ENCODE measurements at regions not wholly inside any gene's neighbourhood (a gene's known extent, or its start where the extent isn't known, plus 50 kb on each side); places are given as distances from the start of the nearest gene placed in this dataset.

- POLR2A ChIA-PET: no interaction called here
- intact Hi-C loops (cut with micrococcal nuclease): no loop called here
These were observed 641.4 kb upstream of the MGMT start for GRCh38 chr10:128825626-128826025.

More at GRCh38 chr10:128825626-128826025, 641.4 kb upstream of the MGMT start:
- H4K20me1 ChIP-seq (replicated peaks; ENCODE audit: control insufficient read depth, insufficient read depth, low read length): no peaks in the 10 kb centered on the region
- no peak overlapping the region for H3K4me3 ChIP-seq
- WGBS (ENCODE audit: insufficient coverage, low coverage, missing lambda C conversion rate): 2% methylated on average over 6 of the region's 6 CpGs
- H3K27me3 ChIP-seq (ENCODE audit: control insufficient read depth in 2 of 2, insufficient read depth in 2 of 2, low read length in 2 of 2): peaks cover 6 to 27% of the 10 kb centered on the region in 2 experiments; a peak in 3 of 5 replicates
- H3K9me3 ChIP-seq (replicated peaks; ENCODE audit: control insufficient read depth, insufficient read depth, low read depth, low read length): no peaks in the 10 kb centered on the region
- no peak for FAIRE-seq
- CTCF ChIA-PET (ENCODE audit: low intra/inter-chr PET ratio): no interaction called here
- BruUV-seq (replicated peaks): no TSS peak
- H3K4me2 ChIP-seq (ENCODE audit: insufficient read depth, low read length): no peak overlapping the region
- H3K4me1 ChIP-seq (replicated peaks in 1 of 2; ENCODE audit: control insufficient read depth in 2 of 2, insufficient read depth in 2 of 2, low read length in 2 of 2): no peaks in the 10 kb centered on the region
- no peak overlapping the region for H3K27ac ChIP-seq (ENCODE audit: extremely low read depth, low read depth, low read length)
- H3K9me1 ChIP-seq (ENCODE audit: control insufficient read depth, insufficient read depth, low read length): peaks cover 2% of the 10 kb centered on the region
- H3K9ac ChIP-seq (ENCODE audit: insufficient read depth in 1 of 2, low read depth in 2 of 2, low read length in 2 of 2): no peak overlapping the region
- no peak for DNase-seq (ENCODE audit: extremely low read depth in 1 of 4, low spot score in 3 of 4)
- H3K79me2 ChIP-seq (ENCODE audit: control insufficient read depth, insufficient read depth, low read length): no peaks in the 10 kb centered on the region
- no peak for ATAC-seq
- no peak overlapping the region for H2AFZ ChIP-seq (ENCODE audit: low read depth, low read length)
- no peaks in the 10 kb centered on the region for H3K36me3 ChIP-seq (ENCODE audit: control insufficient read depth, insufficient read depth, low read length)
- TF ChIP-seq EHMT2 (IDR thresholded peaks at IDR 0.05) (no peak), CLOCK (CRISPR knock-in tag; IDR thresholded peaks at IDR 0.05; ENCODE audit: borderline replicate concordance) (no peak)
- in situ Hi-C loops (cut with MboI): no loop called here

All from K562 (cell line).